ENCODE measurements at regions not wholly inside any gene's neighbourhood (a gene's known extent, or its start where the extent isn't known, plus 50 kb on each side); places are given as distances from the start of the nearest gene placed in this dataset.
"Not testable (repeated sequence)": the region's sequence is repeated elsewhere in the genome, so short reads cannot be mapped to it uniquely, and the experiment has no call there.

GRCh38 chr14:28820677-28821076 is 54.1 kb downstream of the FOXG1 start:
- DNase-seq: no peak

DNA sequence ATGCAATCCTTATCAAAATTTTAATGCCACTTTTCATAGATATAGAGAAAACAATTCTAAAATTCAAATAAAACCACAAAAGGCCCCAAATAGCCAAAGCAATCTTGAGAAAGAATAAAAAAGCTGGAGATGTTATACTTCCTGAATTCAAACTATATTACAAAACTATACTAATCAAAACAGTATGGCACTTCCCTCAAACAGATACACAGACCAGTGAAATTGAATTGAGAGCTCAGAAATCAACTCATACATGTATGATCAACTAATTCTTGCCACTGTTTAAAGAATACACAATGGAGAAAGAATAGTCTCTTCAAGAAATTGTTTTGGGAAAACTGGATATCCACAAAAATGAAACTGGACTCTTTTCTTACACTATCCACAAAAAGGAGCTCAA is 55.4 kb downstream of the FOXG1 start:
- DNase-seq: no peak

- no peak for DNase-seq
Measured at GRCh38 chr14:28823245-28823644, 56.7 kb downstream of the FOXG1 start.

- DNase-seq: no peak
Measured at GRCh38 chr14:28830115-28830534, 63.5 kb downstream of the FOXG1 start.

DNA sequence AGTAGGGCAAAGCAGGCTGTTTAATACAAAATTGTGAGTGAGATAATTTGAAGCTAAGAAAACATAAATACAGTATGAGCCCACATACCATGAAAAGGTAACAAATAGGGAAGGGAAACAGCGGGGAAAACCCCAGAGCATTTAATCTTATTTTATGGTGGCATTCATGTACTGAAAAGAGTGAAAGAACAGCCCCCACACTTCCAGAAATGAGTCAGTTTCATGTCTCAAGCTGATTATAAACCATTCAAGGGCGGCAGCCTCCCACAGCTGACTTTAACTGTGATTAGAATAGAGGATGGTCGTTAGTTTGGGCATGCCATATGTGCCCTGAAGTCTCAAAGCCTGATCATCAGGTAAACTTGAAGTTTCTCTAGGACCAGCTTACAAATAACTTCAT is 64.5 kb downstream of the FOXG1 start:
- DNase-seq: no peak

GRCh38 chr14:28842569-28842968 is 76.0 kb downstream of the FOXG1 start:
- DNase-seq: not testable (repeated sequence)

- DNase-seq: no peak
Measured at GRCh38 chr14:28867571-28867970, 101.0 kb downstream of the FOXG1 start.

GRCh38 chr14:28870033-28870564 is 103.5 kb downstream of the FOXG1 start:
- no peak for DNase-seq

DNA sequence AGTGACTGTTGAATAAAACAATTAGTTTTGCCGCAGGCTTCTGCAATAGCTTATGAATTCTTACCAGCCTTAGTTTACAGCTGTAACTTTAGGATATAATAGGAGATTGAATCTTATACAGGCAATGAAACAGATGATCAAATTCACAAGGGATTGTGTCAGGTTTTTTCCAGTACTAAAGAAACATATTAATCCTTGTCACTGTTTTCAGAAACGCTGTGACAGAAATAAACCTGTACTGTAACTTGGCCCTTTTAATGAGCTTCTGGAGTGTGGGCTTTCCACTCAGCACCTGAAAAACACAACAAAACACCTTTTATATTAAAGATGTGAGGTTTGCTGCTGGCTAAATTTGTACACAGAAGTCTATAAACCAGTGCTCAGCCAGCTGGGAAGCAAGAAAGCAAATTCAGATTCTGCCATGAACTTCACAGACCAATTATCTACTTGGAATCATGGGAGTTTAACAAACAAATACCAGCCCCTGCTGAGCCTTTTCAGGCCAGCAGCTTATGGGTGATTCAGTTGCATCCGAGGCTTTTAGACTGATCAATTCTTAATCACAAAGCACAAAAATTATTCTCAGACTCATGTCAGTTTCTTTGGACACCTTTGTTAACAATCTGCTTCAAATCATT is 109.5 kb downstream of the FOXG1 start:
- DNase-seq: peak; percentile 87

GRCh38 chr14:28876572-28876945 is 110.0 kb downstream of the FOXG1 start:
- peak; percentile 60 for DNase-seq

DNA sequence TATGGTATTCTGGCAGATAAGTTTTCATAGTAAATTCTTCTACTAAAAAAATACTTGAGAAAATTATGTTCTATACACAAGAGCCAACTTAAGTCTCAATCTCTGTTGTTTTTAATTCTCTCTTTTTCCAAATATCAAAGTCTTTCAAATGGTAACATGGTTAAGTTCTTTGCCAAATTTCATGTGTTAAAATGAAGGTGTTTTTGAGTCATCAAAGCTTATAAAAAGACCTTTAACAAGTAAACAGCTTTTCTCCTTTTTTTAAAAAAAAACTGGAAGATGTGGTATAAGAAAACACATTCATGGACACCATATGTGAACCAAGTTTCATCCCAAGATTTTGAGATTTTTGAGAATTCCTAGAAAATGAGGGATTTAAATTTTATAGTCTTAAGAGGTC is 111.3 kb downstream of the FOXG1 start:
- DNase-seq: no peak

DNA sequence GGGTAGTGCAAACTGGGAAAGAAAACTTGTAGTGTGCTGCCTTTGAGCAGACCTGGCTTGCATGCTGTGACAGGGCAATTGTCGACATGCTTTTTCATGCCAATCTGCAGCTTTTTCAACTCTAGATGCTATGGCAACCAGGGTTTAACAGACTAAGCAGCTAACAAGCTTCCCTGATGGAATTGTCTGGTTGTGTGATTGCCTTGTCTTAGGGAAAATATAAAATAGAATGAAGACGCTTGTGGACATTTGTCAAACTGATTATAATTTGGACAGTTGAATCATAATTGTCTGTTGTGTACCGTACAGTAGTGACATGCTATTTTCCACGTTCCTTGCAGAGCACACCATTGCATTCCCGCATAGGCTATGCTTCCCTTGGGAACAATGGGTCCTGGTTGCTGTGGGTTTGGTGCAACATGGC is 113.0 kb downstream of the FOXG1 start:
- DNase-seq: peak; percentile 82

GRCh38 chr14:28886940-28887339 is 120.4 kb downstream of the FOXG1 start:
- DNase-seq: no peak

GRCh38 chr14:28895389-28895788 is 128.8 kb downstream of the FOXG1 start:
- DNase-seq: no peak

DNA sequence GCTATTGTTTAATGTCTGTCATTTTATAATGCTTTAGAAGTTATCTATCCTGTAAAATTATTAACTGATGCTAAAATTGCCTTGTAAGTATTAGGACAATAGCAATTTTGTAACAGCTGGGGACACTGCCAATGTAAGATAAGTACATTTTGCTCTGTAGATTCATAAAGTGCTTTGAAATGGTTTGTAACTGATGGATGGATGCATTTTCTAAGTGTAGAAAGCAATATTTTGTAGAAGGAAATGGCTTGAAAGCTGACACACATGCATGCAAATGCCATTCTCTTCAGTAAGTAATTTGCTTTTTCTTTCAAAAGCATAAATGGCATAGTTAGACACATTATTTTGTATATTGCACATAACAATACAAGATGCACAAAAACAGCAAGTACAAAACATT is 129.8 kb downstream of the FOXG1 start:
- no peak for DNase-seq

GRCh38 chr14:28901631-28902030 is 135.0 kb downstream of the FOXG1 start:
- DNase-seq: no peak

DNA sequence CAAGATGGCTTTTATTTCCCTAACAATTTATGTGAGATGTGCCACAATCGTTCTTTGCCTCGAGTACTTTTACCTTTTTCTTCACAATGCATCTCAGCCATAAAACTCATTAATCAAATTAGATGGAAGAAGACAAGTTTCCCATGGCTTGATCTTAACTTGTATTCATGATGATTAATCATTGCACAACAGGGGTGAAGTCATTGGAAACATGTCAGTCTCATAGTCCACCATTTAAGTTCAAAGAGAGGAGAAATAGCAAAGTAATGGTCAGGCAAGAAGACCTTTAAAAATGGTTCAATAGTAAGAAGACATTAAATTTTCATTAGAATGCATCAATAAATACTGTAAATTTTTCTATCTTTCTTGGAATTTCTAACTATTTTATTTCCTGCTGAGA is 136.3 kb downstream of the FOXG1 start:
- no peak for DNase-seq

- DNase-seq: no peak
Measured at GRCh38 chr14:28911521-28911920, 144.9 kb downstream of the FOXG1 start.

- DNase-seq: no peak
Measured at GRCh38 chr14:28913056-28913455, 146.5 kb downstream of the FOXG1 start.

DNA sequence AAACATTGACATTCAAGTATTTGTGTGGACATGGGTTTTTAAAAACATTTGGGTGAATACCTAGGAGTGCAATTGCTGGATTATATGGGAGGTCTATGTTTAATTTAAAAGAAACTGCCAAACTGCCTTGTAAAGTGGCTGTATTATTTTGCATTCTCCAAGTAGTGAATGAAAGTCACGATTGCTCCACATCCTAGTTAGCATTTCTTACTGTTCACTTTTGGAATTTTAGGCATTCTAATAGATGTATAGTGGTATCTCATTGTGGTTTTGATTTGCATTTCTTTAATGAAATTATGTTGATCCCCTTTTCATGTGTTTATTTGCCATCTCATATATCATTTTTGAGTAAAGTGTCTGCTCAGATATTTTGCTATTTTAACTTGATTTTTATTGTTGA is 159.5 kb downstream of the FOXG1 start:
- DNase-seq: no peak

GRCh38 chr14:28931999-28932398 is 165.4 kb downstream of the FOXG1 start:
- no peak for DNase-seq

- DNase-seq: no peak
Measured at GRCh38 chr14:28936601-28937000, 170.0 kb downstream of the FOXG1 start.

GRCh38 chr14:28941758-28942157 is 175.2 kb downstream of the FOXG1 start:
- no peak for DNase-seq

DNA sequence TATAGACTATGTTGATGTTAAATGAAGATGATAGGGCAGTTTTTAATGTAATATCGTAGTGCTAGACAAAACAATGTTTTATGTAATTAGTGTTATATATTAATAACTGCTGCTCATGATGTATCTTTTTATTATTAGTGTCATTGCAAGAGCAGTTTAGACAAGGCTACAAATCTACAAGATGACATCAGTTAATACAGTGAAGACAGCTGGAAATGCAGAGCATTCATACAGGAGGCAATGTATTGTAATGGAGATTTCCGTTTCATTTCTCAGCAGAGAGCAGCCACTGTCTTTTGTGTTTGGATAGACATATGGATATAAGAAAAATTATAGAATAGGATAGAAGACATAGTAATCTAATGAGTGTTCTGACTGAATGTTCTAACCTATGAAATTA is 178.0 kb downstream of the FOXG1 start:
- DNase-seq: no peak

DNA sequence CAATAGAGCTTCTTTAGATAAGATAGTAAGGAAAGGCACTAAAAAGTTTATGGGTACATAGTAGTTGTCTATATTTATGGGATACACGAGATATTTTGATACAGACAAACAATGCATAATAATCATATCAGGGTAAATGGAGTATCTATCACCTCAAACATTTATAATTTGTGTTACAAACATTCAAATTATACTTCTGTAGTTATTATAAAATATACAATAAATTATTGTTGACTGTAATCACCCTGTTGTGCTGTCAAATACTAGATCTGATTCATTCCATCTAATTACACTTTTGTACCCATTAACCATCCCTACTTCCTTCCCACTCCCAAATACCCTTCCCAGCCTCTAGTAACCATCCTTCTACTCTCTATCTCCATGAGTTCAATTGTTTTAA is 179.7 kb downstream of the FOXG1 start:
- no peak for DNase-seq
